ENCODE measurements at regions not wholly inside any gene's neighbourhood (a gene's known extent, or its start where the extent isn't known, plus 50 kb on each side); places are given as distances from the start of the nearest gene placed in this dataset.
"Not testable (repeated sequence)": the region's sequence is repeated elsewhere in the genome, so short reads cannot be mapped to it uniquely, and the experiment has no call there.

GRCh38 chr3:127439621-127440020 lies 150.9 kb downstream of the TPRA1 start:
- DNase-seq (ENCODE audit: low spot score) = no peak

- DNase-seq (ENCODE audit: low spot score) = no peak
These were observed 151.1 kb upstream of the PRR20G start for GRCh38 chr3:127438951-127439350.

- DNase-seq (ENCODE audit: low spot score) = no peak
These were observed 150.5 kb upstream of the PRR20G start for GRCh38 chr3:127438371-127438770.

- not testable (repeated sequence) for DNase-seq (ENCODE audit: low spot score)
These were observed 147.5 kb upstream of the PRR20G start for GRCh38 chr3:127435299-127435698.

- DNase-seq (ENCODE audit: low spot score) = no peak
These were observed 143.2 kb upstream of the PRR20G start for GRCh38 chr3:127431066-127431465.

GRCh38 chr3:127428344-127428997 lies 140.6 kb upstream of the PRR20G start:
- no peak for DNase-seq (ENCODE audit: low spot score)

GRCh38 chr3:127427666-127428065 lies 139.8 kb upstream of the PRR20G start:
- DNase-seq (ENCODE audit: low spot score) = no peak

GRCh38 chr3:127427156-127427555 lies 139.3 kb upstream of the PRR20G start:
- DNase-seq (ENCODE audit: low spot score) = no peak

- no peak for DNase-seq (ENCODE audit: low spot score)
These were observed 138.8 kb upstream of the PRR20G start for GRCh38 chr3:127426444-127427153.

- no peak for DNase-seq (ENCODE audit: low spot score)
These were observed 137.9 kb upstream of the PRR20G start for GRCh38 chr3:127425505-127426443.

- no peak for DNase-seq (ENCODE audit: low spot score)
These were observed 137.1 kb upstream of the PRR20G start for GRCh38 chr3:127424766-127425504.

GRCh38 chr3:127423856-127424765 lies 136.3 kb upstream of the PRR20G start:
- no peak for DNase-seq (ENCODE audit: low spot score)

- DNase-seq (ENCODE audit: low spot score) = no peak
These were observed 135.0 kb upstream of the PRR20G start for GRCh38 chr3:127422663-127423375.

GRCh38 chr3:127421943-127422662 lies 134.3 kb upstream of the PRR20G start:
- no peak for DNase-seq (ENCODE audit: low spot score)

- no peak for DNase-seq (ENCODE audit: low spot score)
These were observed 133.0 kb upstream of the PRR20G start for GRCh38 chr3:127420829-127421228.

- no peak for DNase-seq (ENCODE audit: low spot score)
These were observed 132.1 kb upstream of the PRR20G start for GRCh38 chr3:127419641-127420553.

- DNase-seq (ENCODE audit: low spot score) = no peak
These were observed 131.3 kb upstream of the PRR20G start for GRCh38 chr3:127419182-127419581.

GRCh38 chr3:127418560-127419147 lies 130.8 kb upstream of the PRR20G start:
- no peak for DNase-seq (ENCODE audit: low spot score)

Measured in CD4-positive, alpha-beta T cell treated with Interleukin-15 for 4 hours (primary cell).